ENCODE measurements at regions not wholly inside any gene's neighbourhood (a gene's known extent, or its start where the extent isn't known, plus 50 kb on each side); places are given as distances from the start of the nearest gene placed in this dataset.

DNA sequence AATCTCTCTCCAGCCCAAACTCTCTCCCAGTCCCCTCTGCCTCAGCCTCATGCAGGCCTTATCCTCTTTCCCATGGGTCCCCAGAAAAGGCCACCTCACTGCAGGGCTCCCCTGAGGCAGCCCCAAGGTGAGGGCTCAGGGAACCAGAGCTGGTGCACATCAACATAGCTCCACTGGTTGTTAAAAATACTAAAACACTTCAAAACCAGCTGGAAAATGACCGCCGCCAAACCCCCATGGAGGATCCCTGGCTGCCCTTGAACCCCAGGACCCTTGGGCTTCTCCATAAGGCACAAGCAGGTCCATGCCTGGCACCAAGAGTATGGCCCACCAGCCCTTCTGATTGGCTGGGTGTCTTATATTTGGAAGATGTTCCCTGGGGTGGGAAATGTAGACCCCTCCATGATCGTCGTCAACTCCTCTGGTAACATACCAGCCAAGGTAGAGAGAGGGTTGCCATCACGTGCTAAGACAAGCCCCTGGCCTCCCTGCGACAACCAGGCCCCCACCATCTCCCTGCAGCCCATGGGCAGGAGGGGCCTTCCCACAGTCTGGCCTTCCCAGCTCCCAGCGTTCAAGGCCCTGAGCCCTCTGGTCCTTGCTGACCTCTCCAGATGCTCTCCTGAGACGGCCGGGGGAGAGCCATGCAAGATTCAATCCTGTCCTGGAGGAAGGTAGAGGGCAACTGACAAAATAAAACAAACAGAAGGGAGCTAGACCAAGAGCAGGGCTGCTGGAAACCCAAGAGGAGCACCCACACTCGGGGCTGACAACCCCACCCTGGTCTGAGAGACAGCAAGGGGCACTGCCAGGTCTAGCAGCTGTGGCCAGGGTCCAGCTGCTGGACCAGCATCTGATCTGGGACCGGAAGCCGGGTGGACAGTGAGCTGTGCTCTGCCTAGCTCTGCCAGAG is 132.1 kb upstream of the PRR20G start:
- H4K20me1 ChIP-seq (ENCODE audit: control insufficient read depth, insufficient read depth, low read length, poor library complexity, severe bottlenecking) = no peaks in the 10 kb centered on the region
- Mint-ChIP-seq H3K27me3 (peaks cover 44% of the 10 kb centered on the region), H3K9me3 (ENCODE audit: insufficient read depth) (no peaks in the 10 kb centered on the region), H3K4me3 (no peak overlapping the region), H3K27ac (no peak overlapping the region), H3K4me1 (no peaks in the 10 kb centered on the region)
- H3K4me3 ChIP-seq (ENCODE audit: control extremely low read depth in 1 of 5, extremely low read depth in 1 of 5, insufficient read depth in 1 of 5, low read depth in 2 of 5, low read length in 4 of 5) = no peak overlapping the region
- ATAC-seq (ENCODE audit: low read depth) (no peak), DNase-seq (no peak)
- H3K9me3 ChIP-seq (ENCODE audit: control extremely low read depth in 1 of 3, control insufficient read depth in 2 of 3, insufficient read depth in 1 of 3, low read length in 2 of 3) = no peaks in the 10 kb centered on the region
- peaks cover 0 to 6% (median 2%) of the 10 kb centered on the region in 4 experiments for H3K27me3 ChIP-seq (replicated peaks in 1 of 4; ENCODE audit: control extremely low read depth in 1 of 4, control insufficient read depth in 3 of 4, insufficient read depth in 4 of 4, low read length in 3 of 4)
- no peaks in the 10 kb centered on the region for H3K4me1 ChIP-seq (ENCODE audit: control insufficient read depth in 2 of 2, insufficient read depth in 2 of 2, low read length in 2 of 2)
- WGBS (ENCODE audit: insufficient coverage) = 84% methylated on average over 8 of the region's 12 CpGs
- ChIA-PET POLR2A (no interaction called here), CTCF (interaction anchor here (0.6 kb wide), 1 partner anchor 121 kb away, joined by 4 read pairs; no protein-coding TSS in a partner anchor)
- no peak overlapping the region for H3K27ac ChIP-seq (ENCODE audit: low read length in 2 of 2)
- H2AFZ ChIP-seq (ENCODE audit: insufficient read depth, low read depth, low read length, poor library complexity, severe bottlenecking) = no peak overlapping the region
- H3K4me2 ChIP-seq (replicated peaks; ENCODE audit: low read depth, low read length, poor library complexity, severe bottlenecking) = no peak overlapping the region
- H3K9ac ChIP-seq (ENCODE audit: low read length) = no peak overlapping the region
- no peaks in the 10 kb centered on the region for H3K79me2 ChIP-seq (ENCODE audit: control insufficient read depth, insufficient read depth, low read length)
- no peaks in the 10 kb centered on the region for H3K36me3 ChIP-seq (replicated peaks in 1 of 2; ENCODE audit: control extremely low read depth in 1 of 2, control insufficient read depth in 1 of 2, extremely low read depth in 1 of 2, insufficient read depth in 2 of 2, low read length in 1 of 2)
- intact Hi-C loops (cut with micrococcal nuclease) = no loop called here
- no peak for TF ChIP-seq EZH2 (IDR thresholded peaks at IDR 0.05; ENCODE audit: borderline replicate concordance, insufficient read depth, low read depth, low read length, poor library complexity, severe bottlenecking)
- TF ChIP-seq, protein P1, sequence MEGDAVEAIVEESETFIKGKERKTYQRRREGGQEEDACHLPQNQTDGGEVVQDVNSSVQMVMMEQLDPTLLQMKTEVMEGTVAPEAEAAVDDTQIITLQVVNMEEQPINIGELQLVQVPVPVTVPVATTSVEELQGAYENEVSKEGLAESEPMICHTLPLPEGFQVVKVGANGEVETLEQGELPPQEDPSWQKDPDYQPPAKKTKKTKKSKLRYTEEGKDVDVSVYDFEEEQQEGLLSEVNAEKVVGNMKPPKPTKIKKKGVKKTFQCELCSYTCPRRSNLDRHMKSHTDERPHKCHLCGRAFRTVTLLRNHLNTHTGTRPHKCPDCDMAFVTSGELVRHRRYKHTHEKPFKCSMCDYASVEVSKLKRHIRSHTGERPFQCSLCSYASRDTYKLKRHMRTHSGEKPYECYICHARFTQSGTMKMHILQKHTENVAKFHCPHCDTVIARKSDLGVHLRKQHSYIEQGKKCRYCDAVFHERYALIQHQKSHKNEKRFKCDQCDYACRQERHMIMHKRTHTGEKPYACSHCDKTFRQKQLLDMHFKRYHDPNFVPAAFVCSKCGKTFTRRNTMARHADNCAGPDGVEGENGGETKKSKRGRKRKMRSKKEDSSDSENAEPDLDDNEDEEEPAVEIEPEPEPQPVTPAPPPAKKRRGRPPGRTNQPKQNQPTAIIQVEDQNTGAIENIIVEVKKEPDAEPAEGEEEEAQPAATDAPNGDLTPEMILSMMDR (IDR thresholded peaks at IDR 0.05) = no peak

DNA sequence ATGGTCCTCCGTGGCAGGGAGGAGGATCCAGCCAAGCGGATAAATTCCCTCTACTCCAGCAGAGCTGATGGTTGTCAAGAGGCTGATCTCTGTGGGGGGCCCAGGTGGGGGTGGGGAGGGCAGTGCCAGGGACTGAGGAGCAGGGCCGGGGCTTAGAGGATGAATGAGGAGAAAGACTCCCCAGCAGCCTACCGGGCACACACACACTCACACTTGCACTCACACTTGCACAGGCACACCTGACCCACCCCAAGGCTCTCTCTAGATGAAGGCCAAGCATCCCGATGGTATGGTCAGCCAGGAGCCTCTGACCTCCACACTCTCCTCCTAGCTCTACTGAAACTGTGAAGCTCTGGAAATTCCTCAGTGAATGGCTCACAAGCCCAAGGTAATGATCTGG is 131.3 kb upstream of the PRR20G start:
- Histone ChIP-seq H3K4me1 (ENCODE audit: control insufficient read depth in 2 of 2, insufficient read depth in 2 of 2, low read length in 2 of 2) (no peaks in the 10 kb centered on the region), H4K20me1 (ENCODE audit: control insufficient read depth, insufficient read depth, low read length, poor library complexity, severe bottlenecking) (no peaks in the 10 kb centered on the region), H3K9me3 (ENCODE audit: control extremely low read depth in 1 of 3, control insufficient read depth in 2 of 3, insufficient read depth in 1 of 3, low read length in 2 of 3) (no peaks in the 10 kb centered on the region), H3K9ac (ENCODE audit: low read length) (no peak overlapping the region), H3K36me3 (replicated peaks in 1 of 2; ENCODE audit: control extremely low read depth in 1 of 2, control insufficient read depth in 1 of 2, extremely low read depth in 1 of 2, insufficient read depth in 2 of 2, low read length in 1 of 2) (no peaks in the 10 kb centered on the region), H3K4me3 (ENCODE audit: control extremely low read depth in 1 of 5, extremely low read depth in 1 of 5, insufficient read depth in 1 of 5, low read depth in 2 of 5, low read length in 4 of 5) (no peak overlapping the region), H3K27me3 (replicated peaks in 1 of 4; ENCODE audit: control extremely low read depth in 1 of 4, control insufficient read depth in 3 of 4, insufficient read depth in 4 of 4, low read length in 3 of 4) (peaks cover 0 to 6% (median 2%) of the 10 kb centered on the region in 4 experiments), H3K79me2 (ENCODE audit: control insufficient read depth, insufficient read depth, low read length) (no peaks in the 10 kb centered on the region), H2AFZ (ENCODE audit: insufficient read depth, low read depth, low read length, poor library complexity, severe bottlenecking) (no peak overlapping the region), H3K4me2 (replicated peaks; ENCODE audit: low read depth, low read length, poor library complexity, severe bottlenecking) (no peak overlapping the region), H3K27ac (ENCODE audit: low read length in 2 of 2) (no peak overlapping the region)
- intact Hi-C loops (cut with micrococcal nuclease) = no loop called here
- DNase-seq = no peak
- no peak for TF ChIP-seq EZH2 (IDR thresholded peaks at IDR 0.05; ENCODE audit: borderline replicate concordance, insufficient read depth, low read depth, low read length, poor library complexity, severe bottlenecking)
- TF ChIP-seq, protein P1 (IDR thresholded peaks at IDR 0.05) = no peak
- 87% methylated on average over 3 of the region's 5 CpGs for whole genome bisulfite sequencing (ENCODE audit: insufficient coverage)
- H3K27me3 Mint-ChIP-seq = peaks cover 42% of the 10 kb centered on the region
- H3K4me3 Mint-ChIP-seq = no peak overlapping the region
- ATAC-seq (ENCODE audit: low read depth) = no peak
- ChIA-PET CTCF (no interaction called here), POLR2A (no interaction called here)
- no peak overlapping the region for H3K27ac Mint-ChIP-seq
- H3K9me3 Mint-ChIP-seq (ENCODE audit: insufficient read depth) = no peaks in the 10 kb centered on the region
- no peaks in the 10 kb centered on the region for H3K4me1 Mint-ChIP-seq
